SK-N-SH (cell line): ENCODE measurements at regions not wholly inside any gene's neighbourhood (a gene's known extent, or its start where the extent isn't known, plus 50 kb on each side); places are given as distances from the start of the nearest gene placed in this dataset.

Experiments used
- CTCF ChIA-PET: fragments of 300-600, 350-600 bp; formaldehyde crosslinking; extraction: SDS; loops from one replicate; lab custom pipeline; 2021; lab: Yijun Ruan, JAX
- POLR2A ChIA-PET: fragments of 350-600 bp; sonication (Branson Sonifier 250); formaldehyde crosslinking; extraction: SDS; loops from one replicate; lab custom pipeline; 2020; ENCODE audit warnings: antibody characterized with exemption, inconsistent platforms; lab: Yijun Ruan, JAX
- DNase-seq: peaks from one replicate; pipeline ENCODE4 v3.0.0; 2012
- H2AFZ ChIP-seq: fragments of 200-600 bp; sonication (generic); 2 replicates; pipeline ENCODE4 v1.8.1; 2016; ENCODE audit warnings: antibody characterized with exemption, mild to moderate bottlenecking, low read depth
- H3F3A ChIP-seq: fragments of 200-600 bp; sonication (generic); replicated peaks from 2 replicates; pipeline ENCODE3; 2016; ENCODE audit warnings: antibody characterized with exemption, mild to moderate bottlenecking; ENCODE audit not compliant: insufficient read depth
- H3K27ac ChIP-seq, 2 experiments: fragments of 200-500 bp in 1 of 2; fragments of 200-600 bp in 1 of 2; sonication (Bioruptor generic) in 1 of 2; sonication (generic), shearing (Covaris generic) in 1 of 2; 2 replicates each; pipeline versions ENCODE4 v1.5.1 to v1.6.1; 2014 to 2016; ENCODE audit warnings: low read depth in 2 of 2, inconsistent platforms in 1 of 2, low read length in 1 of 2, mild to moderate bottlenecking in 1 of 2, mixed read lengths in 1 of 2
- H3K27me3 ChIP-seq: fragments of 200-600 bp; sonication (generic), shearing (Covaris generic); 2 replicates; pipeline ENCODE4 v1.6.1; 2016; ENCODE audit warnings: mixed run types; ENCODE audit not compliant: insufficient read depth
- H3K36me3 ChIP-seq, 2 experiments: fragments of 200-500 bp in 1 of 2; fragments of 200-600 bp in 1 of 2; sonication (Bioruptor generic) in 1 of 2; sonication (generic) in 1 of 2; replicated peaks in 1 of 2; 2 replicates each; pipeline versions ENCODE3 to v1.5.1; 2014 to 2016; ENCODE audit warnings: low read length in 1 of 2, mild to moderate bottlenecking in 1 of 2; ENCODE audit not compliant: insufficient read depth in 2 of 2, control insufficient read depth in 1 of 2
- H3K4me1 ChIP-seq, 2 experiments: fragments of 200-500 bp in 1 of 2; fragments of 200-600 bp in 1 of 2; sonication (Bioruptor generic) in 1 of 2; sonication (generic), shearing (Covaris generic) in 1 of 2; 2 replicates each; pipeline versions ENCODE4 v1.5.1 to v1.6.1; 2014 to 2016; ENCODE audit warnings: low read depth in 1 of 2, low read length in 1 of 2, mixed run types in 1 of 2; ENCODE audit not compliant: insufficient read depth in 2 of 2, control insufficient read depth in 1 of 2
- H3K4me2 ChIP-seq: fragments of 200-600 bp; sonication (generic), shearing (Covaris generic); 2 replicates; pipeline ENCODE4 v1.6.1; 2017; ENCODE audit warnings: mixed run types
- H3K4me3 ChIP-seq, 2 experiments: fragments of 200-500 bp in 1 of 2; fragments of 200-600 bp in 1 of 2; sonication (Bioruptor generic) in 1 of 2; sonication (generic), shearing (Covaris generic) in 1 of 2; 2 replicates each; pipeline versions ENCODE4 v1.5.1 to v1.8.1; 2014 to 2016; ENCODE audit warnings: low read depth in 2 of 2, inconsistent platforms in 1 of 2, low read length in 1 of 2, mild to moderate bottlenecking in 1 of 2, mixed read lengths in 1 of 2, moderate library complexity in 1 of 2
- H3K79me2 ChIP-seq: fragments of 200-600 bp; sonication (generic); 2 replicates; pipeline ENCODE4 v1.8.1; 2017; ENCODE audit warnings: mild to moderate bottlenecking; ENCODE audit not compliant: insufficient read depth
- H3K9ac ChIP-seq: fragments of 200-600 bp; sonication (generic); 2 replicates; pipeline ENCODE4 v1.6.1; 2017; ENCODE audit warnings: mixed run types
- H3K9me2 ChIP-seq: fragments of 200-600 bp; sonication (generic); 2 replicates; pipeline ENCODE4 v1.6.1; 2017; ENCODE audit warnings: mixed run types
- H3K9me3 ChIP-seq: fragments of 200-600 bp; sonication (generic); 2 replicates; pipeline ENCODE4 v1.6.1; 2017; ENCODE audit warnings: mixed run types, mild to moderate bottlenecking, moderate library complexity
- H4K20me1 ChIP-seq: fragments of 200-600 bp; sonication (generic); 2 replicates; pipeline ENCODE4 v1.6.1; 2017; ENCODE audit warnings: mild to moderate bottlenecking, mixed run types; ENCODE audit not compliant: insufficient read depth
- CTCF ChIP-seq: fragments of 200-600 bp; sonication (generic); IDR thresholded peaks from 2 replicates; pipeline ENCODE4 v1.6.1; 2017; ENCODE audit warnings: antibody characterized with exemption, mild to moderate bottlenecking, moderate library complexity
- EZH2phosphoT487 ChIP-seq: fragments of 200-600 bp; sonication (generic); IDR thresholded peaks from 2 replicates; pipeline ENCODE4 v1.6.1; 2017; ENCODE audit warnings: low read depth, mixed run types, mild to moderate bottlenecking, antibody characterized with exemption, moderate library complexity, borderline replicate concordance
- MEF2A ChIP-seq: IDR thresholded peaks from 2 replicates; pipeline ENCODE4 v1.4.0; 2012; ENCODE audit warnings: low read depth, borderline replicate concordance
- NRF1 ChIP-seq: IDR thresholded peaks from 2 replicates; pipeline ENCODE4 v1.6.1; 2012; ENCODE audit warnings: low read depth, mild to moderate bottlenecking, low read length
- POLR2AphosphoS5 ChIP-seq: IDR thresholded peaks from 2 replicates; pipeline ENCODE4 v1.6.1; 2012; ENCODE audit warnings: low read depth, low read length
- RAD21 ChIP-seq: IDR thresholded peaks from 2 replicates; pipeline ENCODE4 v1.6.1; 2012; ENCODE audit warnings: mild to moderate bottlenecking, low read length
- SMC3 ChIP-seq: IDR thresholded peaks from 2 replicates; pipeline ENCODE4 v1.6.1; 2012; ENCODE audit warnings: low read depth, low read length, improper control_type of control experiment
- WGBS: methylation state at CpG from one replicate; pipeline ENCODE4 v1.1.6; 2017; ENCODE audit warnings: low lambda C conversion rate; 5-methylcytosine and 5-hydroxymethylcytosine counted together
- TF ChIP-seq, protein P1 (sequence below): fragments of 150-350 bp; IDR thresholded peaks from 2 replicates; pipeline ENCODE4 v1.6.1; 2017; ENCODE audit warnings: antibody characterized with exemption, low read length, low read depth, borderline replicate concordance
- TF ChIP-seq, protein P2 (sequence below): fragments of 150-350 bp; IDR thresholded peaks from 2 replicates; pipeline ENCODE4 v1.6.1; 2016; ENCODE audit warnings: mild to moderate bottlenecking, low read depth, low read length
- TF ChIP-seq, protein P3 (sequence below): IDR thresholded peaks from 2 replicates; pipeline ENCODE4 v1.4.0; 2012; ENCODE audit warnings: low read depth, borderline replicate concordance
- TF ChIP-seq, protein P4 (sequence below): IDR thresholded peaks from 2 replicates; pipeline ENCODE4; 2012

GRCh38 chr4:181143250-181143854 lies 1099.8 kb upstream of the TENM3 start:
- ChIA-PET POLR2A (interaction anchor here (0.9 kb wide), 1 partner anchor 386 kb away, joined by 3 read pairs; no protein-coding TSS in a partner anchor), CTCF (interaction anchor here (0.5 to 6.3 kb wide), 47 partner anchors 10 to 1782 kb away, joined by 3 to 96 read pairs (median 3); no protein-coding TSS in a partner anchor)
- Histone ChIP-seq H3K9ac (no peak overlapping the region), H2AFZ (no peak overlapping the region), H3K4me3 (no peak overlapping the region; a peak in 1 of 4 replicates), H3K36me3 (no peaks in the 10 kb centered on the region), H3K9me2 (no peaks in the 10 kb centered on the region), H3K27ac (no peak overlapping the region), H3K4me1 (peaks cover 0 to 3% of the 10 kb centered on the region in 2 experiments; a peak in 1 of 4 replicates), H3K9me3 (no peaks in the 10 kb centered on the region), H3F3A (no peaks in the 10 kb centered on the region), H3K4me2 (no peak overlapping the region), H3K79me2 (no peaks in the 10 kb centered on the region), H3K27me3 (no peaks in the 10 kb centered on the region)
- DNase-seq, result peak; percentile 41
- 7% methylated on average over 7 of the region's 7 CpGs for WGBS
- TF ChIP-seq RAD21 (peak; percentile 99), CTCF (peak; percentile 91), EZH2phosphoT487 (no peak), MEF2A (no peak), NRF1 (0 out of 2 replicates have a peak, but pooled peaks have one; percentile 6), POLR2AphosphoS5 (no peak), SMC3 (peak; percentile 96)
- TF ChIP-seq, protein P1, sequence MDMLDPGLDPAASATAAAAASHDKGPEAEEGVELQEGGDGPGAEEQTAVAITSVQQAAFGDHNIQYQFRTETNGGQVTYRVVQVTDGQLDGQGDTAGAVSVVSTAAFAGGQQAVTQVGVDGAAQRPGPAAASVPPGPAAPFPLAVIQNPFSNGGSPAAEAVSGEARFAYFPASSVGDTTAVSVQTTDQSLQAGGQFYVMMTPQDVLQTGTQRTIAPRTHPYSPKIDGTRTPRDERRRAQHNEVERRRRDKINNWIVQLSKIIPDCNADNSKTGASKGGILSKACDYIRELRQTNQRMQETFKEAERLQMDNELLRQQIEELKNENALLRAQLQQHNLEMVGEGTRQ, result no peak
- TF ChIP-seq, protein P2, sequence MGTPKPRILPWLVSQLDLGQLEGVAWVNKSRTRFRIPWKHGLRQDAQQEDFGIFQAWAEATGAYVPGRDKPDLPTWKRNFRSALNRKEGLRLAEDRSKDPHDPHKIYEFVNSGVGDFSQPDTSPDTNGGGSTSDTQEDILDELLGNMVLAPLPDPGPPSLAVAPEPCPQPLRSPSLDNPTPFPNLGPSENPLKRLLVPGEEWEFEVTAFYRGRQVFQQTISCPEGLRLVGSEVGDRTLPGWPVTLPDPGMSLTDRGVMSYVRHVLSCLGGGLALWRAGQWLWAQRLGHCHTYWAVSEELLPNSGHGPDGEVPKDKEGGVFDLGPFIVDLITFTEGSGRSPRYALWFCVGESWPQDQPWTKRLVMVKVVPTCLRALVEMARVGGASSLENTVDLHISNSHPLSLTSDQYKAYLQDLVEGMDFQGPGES, result no peak
- TF ChIP-seq, protein P3, sequence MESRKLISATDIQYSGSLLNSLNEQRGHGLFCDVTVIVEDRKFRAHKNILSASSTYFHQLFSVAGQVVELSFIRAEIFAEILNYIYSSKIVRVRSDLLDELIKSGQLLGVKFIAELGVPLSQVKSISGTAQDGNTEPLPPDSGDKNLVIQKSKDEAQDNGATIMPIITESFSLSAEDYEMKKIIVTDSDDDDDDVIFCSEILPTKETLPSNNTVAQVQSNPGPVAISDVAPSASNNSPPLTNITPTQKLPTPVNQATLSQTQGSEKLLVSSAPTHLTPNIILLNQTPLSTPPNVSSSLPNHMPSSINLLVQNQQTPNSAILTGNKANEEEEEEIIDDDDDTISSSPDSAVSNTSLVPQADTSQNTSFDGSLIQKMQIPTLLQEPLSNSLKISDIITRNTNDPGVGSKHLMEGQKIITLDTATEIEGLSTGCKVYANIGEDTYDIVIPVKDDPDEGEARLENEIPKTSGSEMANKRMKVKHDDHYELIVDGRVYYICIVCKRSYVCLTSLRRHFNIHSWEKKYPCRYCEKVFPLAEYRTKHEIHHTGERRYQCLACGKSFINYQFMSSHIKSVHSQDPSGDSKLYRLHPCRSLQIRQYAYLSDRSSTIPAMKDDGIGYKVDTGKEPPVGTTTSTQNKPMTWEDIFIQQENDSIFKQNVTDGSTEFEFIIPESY, result no peak
- TF ChIP-seq, protein P4, sequence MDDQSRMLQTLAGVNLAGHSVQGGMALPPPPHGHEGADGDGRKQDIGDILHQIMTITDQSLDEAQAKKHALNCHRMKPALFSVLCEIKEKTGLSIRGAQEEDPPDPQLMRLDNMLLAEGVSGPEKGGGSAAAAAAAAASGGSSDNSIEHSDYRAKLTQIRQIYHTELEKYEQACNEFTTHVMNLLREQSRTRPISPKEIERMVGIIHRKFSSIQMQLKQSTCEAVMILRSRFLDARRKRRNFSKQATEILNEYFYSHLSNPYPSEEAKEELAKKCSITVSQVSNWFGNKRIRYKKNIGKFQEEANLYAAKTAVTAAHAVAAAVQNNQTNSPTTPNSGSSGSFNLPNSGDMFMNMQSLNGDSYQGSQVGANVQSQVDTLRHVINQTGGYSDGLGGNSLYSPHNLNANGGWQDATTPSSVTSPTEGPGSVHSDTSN, result no peak
- TF ChIP-seq, all 33 proteins: peak for 4
- no peaks in the 10 kb centered on the region for H4K20me1 ChIP-seq
